Endodermal cell (in vitro differentiated cells): ENCODE measurements at regions not wholly inside any gene's neighbourhood (a gene's known extent, or its start where the extent isn't known, plus 50 kb on each side); places are given as distances from the start of the nearest gene placed in this dataset.

ENCODE experiments used
- DNase-seq: peaks from one replicate; pipeline ENCODE4 v3.0.0-alpha.2; 2017
- H3K27ac ChIP-seq: 2 replicates; pipeline ENCODE4 v1.5.1; 2013; ENCODE audit warnings: mild to moderate bottlenecking, low read depth, low read length, moderate library complexity
- H3K27me3 ChIP-seq: 2 replicates; pipeline ENCODE4 v1.6.1; 2013; ENCODE audit warnings: mild to moderate bottlenecking, low read length, moderate library complexity; ENCODE audit not compliant: insufficient read depth, control insufficient read depth, poor library complexity, severe bottlenecking
- H3K36me3 ChIP-seq: 2 replicates; pipeline ENCODE4 v1.7.0; 2013; ENCODE audit warnings: mild to moderate bottlenecking, low read length, moderate library complexity; ENCODE audit not compliant: control insufficient read depth, insufficient read depth
- H3K4me1 ChIP-seq: one replicate; pipeline ENCODE4 v1.7.0; 2013; ENCODE audit warnings: low read length; ENCODE audit not compliant: control insufficient read depth, insufficient read depth
- H3K4me3 ChIP-seq: 2 replicates; pipeline ENCODE4 v1.5.1; 2013; ENCODE audit warnings: mild to moderate bottlenecking, low read length, moderate library complexity
- H3K9ac ChIP-seq: 2 replicates; pipeline ENCODE4 v1.6.1; 2013; ENCODE audit warnings: mild to moderate bottlenecking, low read length, moderate library complexity; ENCODE audit not compliant: poor library complexity, severe bottlenecking; ENCODE audit errors: extremely low read depth
- H3K9me3 ChIP-seq: 2 replicates; pipeline ENCODE4 v1.6.1; 2013; ENCODE audit warnings: mild to moderate bottlenecking, low read length, moderate library complexity; ENCODE audit not compliant: control insufficient read depth
- H3K27ac Mint-ChIP-seq: 2 replicates; pipeline ENCODE4 v1.8.0; 2020; ENCODE audit warnings: mixed read lengths
- H3K27me3 Mint-ChIP-seq: 2 replicates; pipeline ENCODE4 v1.8.0; 2021; ENCODE audit warnings: mild to moderate bottlenecking, mixed read lengths; ENCODE audit not compliant: insufficient read depth
- H3K36me3 Mint-ChIP-seq: 2 replicates; pipeline ENCODE4 v1.8.0; 2020; ENCODE audit warnings: low read depth, mixed read lengths
- H3K4me1 Mint-ChIP-seq: 2 replicates; pipeline ENCODE4 v1.8.0; 2020; ENCODE audit warnings: mixed read lengths
- H3K4me3 Mint-ChIP-seq: 2 replicates; pipeline ENCODE4 v1.8.0; 2020; ENCODE audit warnings: mild to moderate bottlenecking, moderate library complexity, mixed read lengths
- H3K9me3 Mint-ChIP-seq: 2 replicates; pipeline ENCODE4 v1.8.0; 2020; ENCODE audit warnings: mild to moderate bottlenecking, mixed read lengths
- WGBS, 2 experiments: methylation state at CpG; one replicate each; pipeline versions ENCODE4 v1.1.5 to v1.1.7; 2013; ENCODE audit warnings: missing lambda C conversion rate in 2 of 2, mixed read lengths in 1 of 2; ENCODE audit not compliant: insufficient coverage in 1 of 2, insufficient read length in 1 of 2; 5-methylcytosine and 5-hydroxymethylcytosine counted together
- TF ChIP-seq, protein P1 (sequence below): fragments of 200-600 bp; sonication (generic); conservative IDR thresholded peaks from 2 replicates; pipeline ENCODE4 v1.5.0; 2021; ENCODE audit warnings: antibody characterized with exemption, mild to moderate bottlenecking

DNA sequence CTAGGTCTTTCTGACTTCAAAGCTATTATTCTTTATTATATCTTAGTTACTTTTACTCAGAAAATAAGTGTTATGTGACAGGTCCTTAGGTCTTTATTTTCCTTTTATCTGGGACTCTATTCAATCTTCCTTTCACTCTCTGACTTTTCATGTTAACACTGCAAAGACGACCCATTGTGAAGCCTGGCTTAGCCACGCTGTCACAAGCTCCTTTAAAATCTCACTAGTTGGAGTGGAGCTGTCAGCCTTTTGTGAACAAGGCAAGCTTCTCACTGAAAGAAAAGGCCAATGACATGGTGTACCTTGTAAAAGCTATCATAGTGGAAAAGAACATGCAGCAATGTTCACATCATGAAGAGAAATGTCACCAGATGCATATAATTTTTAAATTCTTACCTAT lies 1130.7 kb upstream of the FAM98A start:
- no peak overlapping the region for H3K4me3 ChIP-seq
- H3K9ac ChIP-seq = no peak overlapping the region
- H3K9me3 ChIP-seq = peaks cover 9% of the 10 kb centered on the region
- no peaks in the 10 kb centered on the region for H3K27me3 Mint-ChIP-seq
- H3K36me3 Mint-ChIP-seq = peaks cover under 1% of the 10 kb centered on the region
- no peak overlapping the region for H3K4me3 Mint-ChIP-seq
- no peak overlapping the region for H3K27ac ChIP-seq
- WGBS, 2 experiments = 11 to 16% methylated on average over 2 of the region's 2 CpGs
- H3K36me3 ChIP-seq = no peaks in the 10 kb centered on the region
- H3K4me1 Mint-ChIP-seq = peaks cover 38% of the 10 kb centered on the region
- H3K27ac Mint-ChIP-seq = no peak overlapping the region
- DNase-seq = no peak
- peaks cover 11% of the 10 kb centered on the region for H3K4me1 ChIP-seq
- no peaks in the 10 kb centered on the region for H3K9me3 Mint-ChIP-seq
- H3K27me3 ChIP-seq = no peaks in the 10 kb centered on the region
- TF ChIP-seq, protein P1, sequence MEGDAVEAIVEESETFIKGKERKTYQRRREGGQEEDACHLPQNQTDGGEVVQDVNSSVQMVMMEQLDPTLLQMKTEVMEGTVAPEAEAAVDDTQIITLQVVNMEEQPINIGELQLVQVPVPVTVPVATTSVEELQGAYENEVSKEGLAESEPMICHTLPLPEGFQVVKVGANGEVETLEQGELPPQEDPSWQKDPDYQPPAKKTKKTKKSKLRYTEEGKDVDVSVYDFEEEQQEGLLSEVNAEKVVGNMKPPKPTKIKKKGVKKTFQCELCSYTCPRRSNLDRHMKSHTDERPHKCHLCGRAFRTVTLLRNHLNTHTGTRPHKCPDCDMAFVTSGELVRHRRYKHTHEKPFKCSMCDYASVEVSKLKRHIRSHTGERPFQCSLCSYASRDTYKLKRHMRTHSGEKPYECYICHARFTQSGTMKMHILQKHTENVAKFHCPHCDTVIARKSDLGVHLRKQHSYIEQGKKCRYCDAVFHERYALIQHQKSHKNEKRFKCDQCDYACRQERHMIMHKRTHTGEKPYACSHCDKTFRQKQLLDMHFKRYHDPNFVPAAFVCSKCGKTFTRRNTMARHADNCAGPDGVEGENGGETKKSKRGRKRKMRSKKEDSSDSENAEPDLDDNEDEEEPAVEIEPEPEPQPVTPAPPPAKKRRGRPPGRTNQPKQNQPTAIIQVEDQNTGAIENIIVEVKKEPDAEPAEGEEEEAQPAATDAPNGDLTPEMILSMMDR = no peak

DNA sequence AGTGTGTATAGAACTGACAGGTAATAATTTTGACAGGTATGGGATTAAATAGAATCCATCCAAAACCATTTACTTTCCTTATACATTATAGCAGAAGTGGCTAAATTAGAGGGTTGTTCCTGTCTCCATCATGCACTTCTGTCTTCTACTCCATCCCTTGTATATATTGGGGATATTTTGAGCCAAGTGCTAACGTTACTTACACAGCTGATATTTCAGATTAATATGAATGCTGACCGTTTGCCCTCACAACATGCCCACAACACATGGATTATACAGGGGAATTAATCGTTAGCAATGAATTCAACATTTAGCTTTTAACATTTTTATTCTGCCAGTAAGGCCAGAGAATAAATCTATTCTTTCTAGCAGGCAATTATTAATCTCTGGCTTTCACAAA lies 1125.0 kb upstream of the FAM98A start:
- H3K36me3 ChIP-seq = no peaks in the 10 kb centered on the region
- no peak overlapping the region for H3K9ac ChIP-seq
- WGBS, 2 experiments = 95% methylated on average over 3 of the region's 3 CpGs; no CpG with 5 or more reads in 1 of the 2 experiments
- Mint-ChIP-seq H3K36me3 (peaks cover 4% of the 10 kb centered on the region), H3K27me3 (no peaks in the 10 kb centered on the region), H3K27ac (no peak overlapping the region), H3K9me3 (peaks cover 3% of the 10 kb centered on the region), H3K4me1 (peaks cover 12% of the 10 kb centered on the region), H3K4me3 (no peak overlapping the region)
- DNase-seq = no peak
- H3K4me3 ChIP-seq = no peak overlapping the region
- TF ChIP-seq, protein P1 = no peak
- H3K4me1 ChIP-seq = peaks cover 6% of the 10 kb centered on the region
- H3K27me3 ChIP-seq = no peaks in the 10 kb centered on the region
- H3K9me3 ChIP-seq = peaks cover 11% of the 10 kb centered on the region
- no peak overlapping the region for H3K27ac ChIP-seq

- Mint-ChIP-seq H3K9me3 (peaks cover 4% of the 10 kb centered on the region), H3K4me1 (peaks cover 12% of the 10 kb centered on the region), H3K36me3 (peaks cover 4% of the 10 kb centered on the region), H3K4me3 (no peak overlapping the region), H3K27me3 (no peaks in the 10 kb centered on the region), H3K27ac (no peak overlapping the region)
- Histone ChIP-seq H3K4me1 (peaks cover 8% of the 10 kb centered on the region), H3K27ac (no peak overlapping the region), H3K9ac (no peak overlapping the region), H3K36me3 (no peaks in the 10 kb centered on the region), H3K27me3 (no peaks in the 10 kb centered on the region), H3K9me3 (peaks cover 11% of the 10 kb centered on the region), H3K4me3 (no peak overlapping the region)
- 92 to 100% methylated on average over 1 of the region's 1 CpG for WGBS, 2 experiments
- DNase-seq = no peak
- TF ChIP-seq, protein P1 = no peak
Measured at GRCh38 chr2:34723683-34724082, 1124.6 kb upstream of the FAM98A start.
